Natural killer cell (primary cell): ENCODE measurements at regions not wholly inside any gene's neighbourhood (a gene's known extent, or its start where the extent isn't known, plus 50 kb on each side); places are given as distances from the start of the nearest gene placed in this dataset.

Experiments used
- ATAC-seq, 3 donors: fragments of 150-1000 bp in 2 of 3; fragments of 200-7000 bp in 1 of 3; cut with Tn5 transposase; 1 replicate in 1 of 3; 2 replicates in 2 of 3; pipeline ENCODE4 v1.10.0; 2021; ENCODE audit warnings: mild to moderate bottlenecking in 2 of 3, moderate library complexity in 2 of 3
- DNase-seq, 2 donors: peaks; one replicate each; pipeline versions ENCODE4 v3.0.0 to v3.0.0-alpha.2; 2013 to 2021; ENCODE audit warnings: mixed read lengths in 1 of 2
- H3K27ac ChIP-seq: one replicate; pipeline ENCODE4 v1.5.1; 2013; ENCODE audit warnings: mild to moderate bottlenecking, low read length
- H3K27me3 ChIP-seq: one replicate; pipeline ENCODE4 v1.6.1; 2013; ENCODE audit warnings: low read length; ENCODE audit not compliant: control insufficient read depth, insufficient read depth
- H3K36me3 ChIP-seq: one replicate; pipeline ENCODE4 v1.6.1; 2013; ENCODE audit warnings: low read length; ENCODE audit not compliant: control insufficient read depth, insufficient read depth
- H3K4me1 ChIP-seq: one replicate; pipeline ENCODE4 v1.6.1; 2013; ENCODE audit warnings: low read length; ENCODE audit not compliant: control insufficient read depth, insufficient read depth
- H3K4me3 ChIP-seq: one replicate; pipeline ENCODE4 v1.5.1; 2013; ENCODE audit warnings: low read length
- H3K9me3 ChIP-seq: one replicate; pipeline ENCODE4 v1.6.1; 2013; ENCODE audit warnings: low read length; ENCODE audit not compliant: control insufficient read depth, insufficient read depth
- H3K27ac Mint-ChIP-seq, 2 donors: one replicate each; pipeline ENCODE4 v1.8.0; 2022; ENCODE audit warnings: mild to moderate bottlenecking in 2 of 2, mixed read lengths in 2 of 2, moderate library complexity in 1 of 2
- H3K27me3 Mint-ChIP-seq, 2 donors: one replicate each; pipeline ENCODE4 v1.8.0; 2022; ENCODE audit warnings: low read depth in 2 of 2, mixed read lengths in 2 of 2
- H3K36me3 Mint-ChIP-seq: one replicate; pipeline ENCODE4 v1.8.0; 2022; ENCODE audit warnings: mixed read lengths
- H3K4me1 Mint-ChIP-seq, 2 donors: one replicate each; pipeline ENCODE4 v1.8.0; 2022; ENCODE audit warnings: mixed read lengths in 2 of 2
- H3K4me3 Mint-ChIP-seq: one replicate; pipeline ENCODE4 v1.8.0; 2022; ENCODE audit warnings: mild to moderate bottlenecking, moderate library complexity, mixed read lengths
- H3K9me3 Mint-ChIP-seq, 2 donors: one replicate each; pipeline ENCODE4 v1.8.0; 2022; ENCODE audit warnings: mixed read lengths in 2 of 2
- whole genome bisulfite sequencing: methylation state at CpG from one replicate; pipeline ENCODE4 v1.1.7; 2013; ENCODE audit warnings: missing lambda C conversion rate; ENCODE audit not compliant: insufficient coverage; 5-methylcytosine and 5-hydroxymethylcytosine counted together
- intact Hi-C: fragments of 100-400 bp; cut with micrococcal nuclease; formaldehyde crosslinking; loops from one replicate; pipeline ENCODE4 v1.14.2; 2022
- TF ChIP-seq, protein P1 (sequence below): fragments of 200-600 bp; IDR thresholded peaks from one replicate; pipeline ENCODE4 v1.8.0; 2022; ENCODE audit warnings: antibody characterized with exemption

- ATAC-seq (no peak), DNase-seq (no peak)
- intact Hi-C loops = no loop called here
- WGBS = 92% methylated on average over 25 of the region's 27 CpGs
- H3K9me3 Mint-ChIP-seq = peaks cover 0 to 3% of the 10 kb centered on the region in 2 donors
- H3K27me3 ChIP-seq = no peaks in the 10 kb centered on the region
- no peak overlapping the region for H3K4me3 Mint-ChIP-seq
- H3K36me3 ChIP-seq = no peaks in the 10 kb centered on the region
- H3K4me3 ChIP-seq = no peak overlapping the region
- H3K4me1 Mint-ChIP-seq = no peaks in the 10 kb centered on the region
- H3K27me3 Mint-ChIP-seq = no peaks in the 10 kb centered on the region
- H3K9me3 ChIP-seq = peaks cover 2% of the 10 kb centered on the region
- H3K4me1 ChIP-seq = no peaks in the 10 kb centered on the region
- no peaks in the 10 kb centered on the region for H3K36me3 Mint-ChIP-seq
- no peak overlapping the region for H3K27ac ChIP-seq
- TF ChIP-seq, protein P1, sequence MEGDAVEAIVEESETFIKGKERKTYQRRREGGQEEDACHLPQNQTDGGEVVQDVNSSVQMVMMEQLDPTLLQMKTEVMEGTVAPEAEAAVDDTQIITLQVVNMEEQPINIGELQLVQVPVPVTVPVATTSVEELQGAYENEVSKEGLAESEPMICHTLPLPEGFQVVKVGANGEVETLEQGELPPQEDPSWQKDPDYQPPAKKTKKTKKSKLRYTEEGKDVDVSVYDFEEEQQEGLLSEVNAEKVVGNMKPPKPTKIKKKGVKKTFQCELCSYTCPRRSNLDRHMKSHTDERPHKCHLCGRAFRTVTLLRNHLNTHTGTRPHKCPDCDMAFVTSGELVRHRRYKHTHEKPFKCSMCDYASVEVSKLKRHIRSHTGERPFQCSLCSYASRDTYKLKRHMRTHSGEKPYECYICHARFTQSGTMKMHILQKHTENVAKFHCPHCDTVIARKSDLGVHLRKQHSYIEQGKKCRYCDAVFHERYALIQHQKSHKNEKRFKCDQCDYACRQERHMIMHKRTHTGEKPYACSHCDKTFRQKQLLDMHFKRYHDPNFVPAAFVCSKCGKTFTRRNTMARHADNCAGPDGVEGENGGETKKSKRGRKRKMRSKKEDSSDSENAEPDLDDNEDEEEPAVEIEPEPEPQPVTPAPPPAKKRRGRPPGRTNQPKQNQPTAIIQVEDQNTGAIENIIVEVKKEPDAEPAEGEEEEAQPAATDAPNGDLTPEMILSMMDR = no peak
- H3K27ac Mint-ChIP-seq = no peak overlapping the region
These were observed 785.2 kb downstream of the DIPK2A start for GRCh38 chr3:144756704-144757440.

GRCh38 chr3:144760831-144761230 lies 789.2 kb downstream of the DIPK2A start:
- no peak for ATAC-seq
- Histone ChIP-seq H3K4me1 (no peaks in the 10 kb centered on the region), H3K9me3 (peaks cover 2% of the 10 kb centered on the region), H3K27me3 (no peaks in the 10 kb centered on the region), H3K27ac (no peak overlapping the region), H3K4me3 (no peak overlapping the region), H3K36me3 (no peaks in the 10 kb centered on the region)
- Mint-ChIP-seq H3K36me3 (no peaks in the 10 kb centered on the region), H3K9me3 (peaks cover 0 to 6% of the 10 kb centered on the region in 2 donors), H3K4me3 (no peak overlapping the region), H3K27ac (no peak overlapping the region), H3K4me1 (no peaks in the 10 kb centered on the region), H3K27me3 (no peaks in the 10 kb centered on the region)
- TF ChIP-seq, protein P1 = no peak
- intact Hi-C loops = no loop called here
- DNase-seq = no peak
- WGBS = 33% methylated on average over 1 of the region's 2 CpGs

GRCh38 chr3:144762091-144762490 lies 790.5 kb downstream of the DIPK2A start:
- H3K4me1 Mint-ChIP-seq = no peaks in the 10 kb centered on the region
- Histone ChIP-seq H3K27ac (no peak overlapping the region), H3K4me1 (no peaks in the 10 kb centered on the region), H3K4me3 (no peak overlapping the region), H3K27me3 (no peaks in the 10 kb centered on the region), H3K9me3 (no peaks in the 10 kb centered on the region), H3K36me3 (no peaks in the 10 kb centered on the region)
- DNase-seq (no peak), ATAC-seq (no peak)
- no peak overlapping the region for H3K4me3 Mint-ChIP-seq
- no peak overlapping the region for H3K27ac Mint-ChIP-seq
- no peaks in the 10 kb centered on the region for H3K36me3 Mint-ChIP-seq
- WGBS = 100% methylated on average over 1 of the region's 1 CpG
- intact Hi-C loops = no loop called here
- H3K9me3 Mint-ChIP-seq = peaks cover 0 to 6% of the 10 kb centered on the region in 2 donors
- TF ChIP-seq, protein P1 = no peak
- H3K27me3 Mint-ChIP-seq = no peaks in the 10 kb centered on the region
